Trophoblast cell (in vitro differentiated cells and primary cell): ENCODE measurements at regions not wholly inside any gene's neighbourhood (a gene's known extent, or its start where the extent isn't known, plus 50 kb on each side); places are given as distances from the start of the nearest gene placed in this dataset.
"Not testable (repeated sequence)": the region's sequence is repeated elsewhere in the genome, so short reads cannot be mapped to it uniquely, and the experiment has no call there.

Experiments used
- DNase-seq, 2 donors: peaks; one replicate each; pipeline ENCODE4 v3.0.0-alpha.2; 2016
- H2AFZ ChIP-seq: 2 replicates; pipeline ENCODE4 v1.6.1; 2013; ENCODE audit warnings: low read length, moderate library complexity, mild to moderate bottlenecking; ENCODE audit not compliant: insufficient read depth, poor library complexity
- H2AK5ac ChIP-seq: 2 replicates; pipeline ENCODE4 v1.6.1; 2013; ENCODE audit warnings: mild to moderate bottlenecking, low read length
- H2BK120ac ChIP-seq: 2 replicates; pipeline ENCODE4 v1.6.1; 2013; ENCODE audit warnings: low read length, mild to moderate bottlenecking, moderate library complexity; ENCODE audit not compliant: insufficient read depth, poor library complexity
- H2BK12ac ChIP-seq: 2 replicates; pipeline ENCODE4 v1.6.1; 2013; ENCODE audit warnings: mild to moderate bottlenecking, low read length, moderate library complexity
- H2BK5ac ChIP-seq: 2 replicates; pipeline ENCODE4 v1.6.1; 2013; ENCODE audit warnings: low read length, low read depth, moderate library complexity, mild to moderate bottlenecking; ENCODE audit not compliant: poor library complexity
- H3K14ac ChIP-seq: 2 replicates; pipeline ENCODE4 v1.6.1; 2013; ENCODE audit warnings: mild to moderate bottlenecking, low read length
- H3K18ac ChIP-seq: 2 replicates; pipeline ENCODE4 v1.6.1; 2013; ENCODE audit warnings: mild to moderate bottlenecking, low read length
- H3K23ac ChIP-seq: 2 replicates; pipeline ENCODE4 v1.6.1; 2013; ENCODE audit warnings: low read length
- H3K27ac ChIP-seq: 2 replicates; pipeline ENCODE4 v1.5.1; 2013; ENCODE audit warnings: low read depth, mild to moderate bottlenecking, inconsistent platforms, low read length, moderate library complexity
- H3K27me3 ChIP-seq: 2 replicates; pipeline ENCODE4 v1.6.1; 2013; ENCODE audit warnings: inconsistent platforms, mild to moderate bottlenecking, low read length, moderate library complexity; ENCODE audit not compliant: insufficient read depth
- H3K36me3 ChIP-seq, 2 experiments: 1 replicate in 1 of 2; 2 replicates in 1 of 2; pipeline ENCODE4 v1.6.1; 2013; ENCODE audit warnings: low read length in 2 of 2, mild to moderate bottlenecking in 2 of 2, moderate library complexity in 1 of 2; ENCODE audit not compliant: insufficient read depth in 2 of 2, control insufficient read depth in 1 of 2
- H3K4ac ChIP-seq: 2 replicates; pipeline ENCODE4 v1.6.1; 2013; ENCODE audit warnings: low read depth, mild to moderate bottlenecking, low read length, moderate library complexity
- H3K4me1 ChIP-seq, 2 experiments: 1 replicate in 1 of 2; 2 replicates in 1 of 2; pipeline ENCODE4 v1.6.1; 2013; ENCODE audit warnings: low read length in 2 of 2, mild to moderate bottlenecking in 2 of 2, moderate library complexity in 1 of 2; ENCODE audit not compliant: insufficient read depth in 2 of 2, control insufficient read depth in 1 of 2
- H3K4me2 ChIP-seq: 2 replicates; pipeline ENCODE4 v1.6.1; 2013; ENCODE audit warnings: inconsistent platforms, mild to moderate bottlenecking, low read length, moderate library complexity
- H3K4me3 ChIP-seq: 2 replicates; pipeline ENCODE4 v1.5.1; 2013; ENCODE audit warnings: mild to moderate bottlenecking, low read depth, low read length, inconsistent platforms
- H3K79me1 ChIP-seq: one replicate; pipeline ENCODE4 v1.6.1; 2013; ENCODE audit warnings: low read length
- H3K79me2 ChIP-seq: 2 replicates; pipeline ENCODE4 v1.6.1; 2013; ENCODE audit warnings: low read length, mild to moderate bottlenecking; ENCODE audit not compliant: control insufficient read depth, insufficient read depth, poor library complexity
- H3K9ac ChIP-seq: 2 replicates; pipeline ENCODE4 v1.6.1; 2013; ENCODE audit warnings: mild to moderate bottlenecking, low read length
- H3K9me3 ChIP-seq: 2 replicates; pipeline ENCODE4 v1.6.1; 2013; ENCODE audit warnings: low read depth, mild to moderate bottlenecking, control low read depth, inconsistent platforms, low read length; ENCODE audit not compliant: insufficient read depth
- H4K12ac ChIP-seq: 2 replicates; pipeline ENCODE4 v1.6.1; 2013; ENCODE audit warnings: low read depth, mild to moderate bottlenecking, low read length, moderate library complexity
- H4K8ac ChIP-seq: 2 replicates; pipeline ENCODE4 v1.6.1; 2013; ENCODE audit warnings: low read depth, mild to moderate bottlenecking, low read length, moderate library complexity
- H4K91ac ChIP-seq: one replicate; pipeline ENCODE4 v1.6.1; 2013; ENCODE audit warnings: low read depth, mild to moderate bottlenecking, low read length, moderate library complexity
- WGBS: extraction: QIAGEN DNeasy Blood & Tissue Kit; methylation state at CpG from one replicate; pipeline ENCODE4 v1.1.7; 2013; ENCODE audit warnings: missing lambda C conversion rate; ENCODE audit not compliant: insufficient read length, insufficient coverage; ENCODE audit errors: extremely low coverage; 5-methylcytosine and 5-hydroxymethylcytosine counted together

DNA sequence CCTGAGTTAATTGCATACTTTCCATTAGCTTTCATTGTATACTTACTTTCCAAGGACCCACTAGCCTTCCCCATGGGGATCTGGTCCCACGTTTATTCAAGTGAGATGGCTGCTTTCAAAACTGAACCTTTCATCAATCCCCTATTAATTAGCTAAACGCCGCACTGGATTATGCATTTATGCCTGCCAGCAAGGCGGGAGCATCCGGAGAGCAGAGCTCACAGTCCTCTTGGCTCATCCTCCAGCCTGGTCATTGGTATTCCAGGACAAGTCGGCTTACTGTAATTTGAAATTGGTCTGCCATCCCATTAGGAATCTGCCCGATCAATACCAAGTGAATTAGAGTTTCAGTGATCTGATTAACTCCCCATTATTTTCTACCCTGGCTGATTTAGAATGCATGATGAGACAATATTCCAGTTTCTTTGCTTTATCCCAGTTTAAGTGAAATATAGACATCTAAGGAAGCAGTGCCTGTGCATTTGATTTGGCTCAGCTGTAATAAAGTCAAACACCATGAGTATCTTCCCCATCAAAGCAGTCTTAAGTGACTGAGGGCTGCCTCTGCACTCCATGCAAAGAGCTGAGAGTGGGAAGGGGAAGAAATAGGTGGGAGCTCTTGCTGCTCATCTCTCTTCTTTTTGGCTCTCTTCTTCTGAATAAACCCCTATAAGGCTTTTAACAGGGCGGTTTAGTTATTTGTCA is 411.4 kb downstream of the GPAT3 start:
- no peaks in the 10 kb centered on the region for H3K36me3 ChIP-seq
- H4K8ac ChIP-seq = no peak overlapping the region
- no peaks in the 10 kb centered on the region for H3K27me3 ChIP-seq
- H3K4me2 ChIP-seq = no peak overlapping the region
- H3K9ac ChIP-seq = no peak overlapping the region
- DNase-seq = no peak
- H3K18ac ChIP-seq = no peak overlapping the region
- no peaks in the 10 kb centered on the region for H3K9me3 ChIP-seq
- no peak overlapping the region for H4K12ac ChIP-seq
- no peaks in the 10 kb centered on the region for H3K4me1 ChIP-seq
- no peak overlapping the region for H3K23ac ChIP-seq
- H2AFZ ChIP-seq = no peak overlapping the region
- no peaks in the 10 kb centered on the region for H3K79me1 ChIP-seq
- WGBS = no CpG with 5 or more reads among the region's 8 CpGs
- no peak overlapping the region for H2BK12ac ChIP-seq
- H3K79me2 ChIP-seq = no peaks in the 10 kb centered on the region
- no peak overlapping the region for H2BK5ac ChIP-seq
- no peak overlapping the region for H2AK5ac ChIP-seq
- no peak overlapping the region for H3K27ac ChIP-seq
- H3K4ac ChIP-seq = no peak overlapping the region
- H3K4me3 ChIP-seq = no peak overlapping the region
- no peak overlapping the region for H3K14ac ChIP-seq
- H2BK120ac ChIP-seq = no peak overlapping the region
- H4K91ac ChIP-seq = no peak overlapping the region

DNA sequence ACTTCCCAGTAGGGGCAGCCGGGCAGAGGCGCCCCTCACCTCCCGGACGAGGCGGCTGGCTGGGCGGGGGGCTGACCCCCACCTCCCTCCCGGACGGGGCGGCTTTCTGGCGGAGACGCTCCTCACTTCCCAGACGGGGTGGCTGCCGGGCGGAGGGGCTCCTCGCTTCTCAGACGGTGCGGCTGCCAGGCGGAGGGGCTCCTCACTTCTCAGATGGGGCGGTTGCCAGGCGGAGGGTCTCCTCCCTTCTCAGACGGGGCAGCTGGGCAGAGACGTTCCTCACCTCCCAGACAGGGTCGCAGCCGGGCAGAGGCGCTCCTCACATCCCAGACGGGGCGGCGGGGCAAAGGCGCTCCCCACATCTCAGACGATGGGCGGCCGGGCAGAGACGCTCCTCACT is 407.8 kb downstream of the GPAT3 start:
- H2BK120ac ChIP-seq, H3K27me3 ChIP-seq, H2BK5ac ChIP-seq, DNase-seq, H3K79me1 ChIP-seq, H3K18ac ChIP-seq, H3K4me1 ChIP-seq, H4K12ac ChIP-seq, H2AFZ ChIP-seq, H3K4ac ChIP-seq, H3K9me3 ChIP-seq, H3K23ac ChIP-seq, H3K36me3 ChIP-seq, H3K4me2 ChIP-seq, H2BK12ac ChIP-seq, H4K91ac ChIP-seq, H3K4me3 ChIP-seq, H3K9ac ChIP-seq, H2AK5ac ChIP-seq, H3K79me2 ChIP-seq, H4K8ac ChIP-seq, H3K27ac ChIP-seq, H3K14ac ChIP-seq: not testable (repeated sequence)
- WGBS = no CpG with 5 or more reads among the region's 33 CpGs

DNA sequence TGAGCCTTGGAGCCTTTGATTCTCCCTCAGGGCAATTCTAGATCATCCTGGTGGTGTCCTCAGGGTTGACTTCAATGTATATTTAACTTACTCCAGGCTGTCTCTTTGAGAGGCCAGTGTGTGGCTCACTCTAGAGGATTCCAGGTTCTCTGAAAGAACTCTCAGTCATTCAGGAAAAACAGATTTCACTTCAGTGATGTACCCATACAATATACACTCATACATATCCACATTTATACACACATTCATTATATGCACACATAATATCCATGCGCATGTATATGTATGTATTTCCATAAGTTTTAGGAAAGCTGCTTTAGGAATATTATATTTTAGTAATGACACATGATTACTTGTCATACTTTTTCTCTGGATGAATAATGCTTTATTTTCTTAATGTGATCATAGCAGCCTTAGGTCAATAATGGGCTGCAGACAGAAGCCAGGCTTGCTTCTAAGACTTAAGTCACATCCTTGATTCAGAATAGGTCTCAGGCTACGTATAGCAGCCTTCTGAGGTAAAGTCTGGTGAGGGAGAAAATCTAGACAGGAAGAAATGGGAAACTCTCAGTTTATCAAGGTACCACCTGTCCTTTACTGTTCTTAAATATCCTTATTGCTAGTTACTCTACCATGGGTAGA is 397.0 kb downstream of the GPAT3 start:
- no peaks in the 10 kb centered on the region for H3K79me1 ChIP-seq
- no peak overlapping the region for H4K12ac ChIP-seq
- DNase-seq = no peak
- H3K36me3 ChIP-seq = no peaks in the 10 kb centered on the region
- no peak overlapping the region for H2BK5ac ChIP-seq
- H3K18ac ChIP-seq = no peak overlapping the region
- no peak overlapping the region for H3K14ac ChIP-seq
- H3K79me2 ChIP-seq = no peaks in the 10 kb centered on the region
- no CpG with 5 or more reads among the region's 2 CpGs for WGBS
- no peak overlapping the region for H3K9ac ChIP-seq
- H3K9me3 ChIP-seq = no peaks in the 10 kb centered on the region
- H2AFZ ChIP-seq = no peak overlapping the region
- no peak overlapping the region for H3K23ac ChIP-seq
- H4K8ac ChIP-seq = no peak overlapping the region
- H2AK5ac ChIP-seq = no peak overlapping the region
- no peaks in the 10 kb centered on the region for H3K27me3 ChIP-seq
- no peak overlapping the region for H3K4me3 ChIP-seq
- H4K91ac ChIP-seq = no peak overlapping the region
- no peaks in the 10 kb centered on the region for H3K4me1 ChIP-seq
- H2BK12ac ChIP-seq = no peak overlapping the region
- H2BK120ac ChIP-seq = no peak overlapping the region
- H3K27ac ChIP-seq = no peak overlapping the region
- H3K4ac ChIP-seq = no peak overlapping the region
- no peak overlapping the region for H3K4me2 ChIP-seq

DNA sequence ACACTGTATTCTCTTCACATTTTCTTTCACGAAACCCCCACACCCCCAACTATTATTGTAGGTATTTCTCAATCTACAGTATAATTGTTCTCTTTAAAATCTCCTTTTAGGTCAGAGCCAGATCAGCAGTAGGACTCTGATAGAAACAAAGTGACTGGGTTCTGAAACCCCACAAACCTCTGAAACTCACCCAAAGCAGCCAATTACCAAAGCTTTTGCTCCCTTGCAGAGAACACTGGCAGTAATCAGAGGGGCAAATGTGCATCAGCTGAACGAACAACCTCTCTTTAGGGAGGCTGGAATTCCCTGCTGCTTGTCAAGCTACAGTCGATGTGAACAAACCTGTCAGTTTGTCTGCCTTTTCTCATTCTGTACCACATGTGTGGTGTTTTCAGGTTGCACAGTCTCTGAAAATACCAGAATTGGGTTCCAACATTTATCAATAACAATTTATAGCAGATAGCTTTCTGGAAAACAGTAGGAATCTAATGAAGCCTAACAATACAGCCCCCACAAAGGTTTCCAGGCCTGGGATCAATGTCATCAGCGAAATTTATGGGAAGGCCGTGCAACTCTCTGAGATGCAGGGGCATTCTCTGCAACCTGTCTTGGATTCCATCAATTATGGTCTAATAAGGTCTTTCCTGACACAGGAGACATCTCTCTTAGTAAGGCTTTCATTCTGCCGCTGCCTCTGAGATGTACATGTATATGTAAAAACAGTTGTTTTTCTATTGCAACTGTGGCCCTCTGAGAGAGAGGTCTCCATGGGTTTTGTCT is 395.9 kb downstream of the GPAT3 start:
- no peak overlapping the region for H4K12ac ChIP-seq
- no peak overlapping the region for H3K18ac ChIP-seq
- H3K4me1 ChIP-seq = no peaks in the 10 kb centered on the region
- no peak for DNase-seq
- no peak overlapping the region for H3K9ac ChIP-seq
- no peak overlapping the region for H3K4ac ChIP-seq
- no peaks in the 10 kb centered on the region for H3K79me1 ChIP-seq
- H3K9me3 ChIP-seq = no peaks in the 10 kb centered on the region
- no peak overlapping the region for H4K8ac ChIP-seq
- H3K79me2 ChIP-seq = no peaks in the 10 kb centered on the region
- WGBS = 100% methylated on average over 1 of the region's 6 CpGs
- no peaks in the 10 kb centered on the region for H3K36me3 ChIP-seq
- H2BK12ac ChIP-seq = no peak overlapping the region
- H2AK5ac ChIP-seq = no peak overlapping the region
- no peak overlapping the region for H3K23ac ChIP-seq
- no peak overlapping the region for H2BK5ac ChIP-seq
- no peak overlapping the region for H3K14ac ChIP-seq
- H3K27me3 ChIP-seq = no peaks in the 10 kb centered on the region
- no peak overlapping the region for H2AFZ ChIP-seq
- H3K27ac ChIP-seq = no peak overlapping the region
- no peak overlapping the region for H3K4me2 ChIP-seq
- no peak overlapping the region for H4K91ac ChIP-seq
- H3K4me3 ChIP-seq = no peak overlapping the region
- no peak overlapping the region for H2BK120ac ChIP-seq
